Neural cell (in vitro differentiated cells): ENCODE measurements at regions not wholly inside any gene's neighbourhood (a gene's known extent, or its start where the extent isn't known, plus 50 kb on each side); places are given as distances from the start of the nearest gene placed in this dataset.

Experiments
- H2AFZ ChIP-seq: fragments of 200-600, 300-800 bp; sonication (generic), shearing (Covaris generic); 2 replicates; pipeline ENCODE4 v1.6.0; 2014; ENCODE audit warnings: low read depth, mild to moderate bottlenecking, antibody characterized with exemption, low read length, moderate library complexity
- H3F3A ChIP-seq: fragments of 200-600 bp; shearing (Covaris generic); 2 replicates; pipeline ENCODE4 v1.6.1; 2016; ENCODE audit warnings: mild to moderate bottlenecking, moderate library complexity, mixed read lengths, antibody characterized with exemption, low read length; ENCODE audit not compliant: insufficient read depth, poor library complexity, severe bottlenecking
- H3K27ac ChIP-seq: fragments of 200-600, 300-800 bp; sonication (generic), shearing (Covaris generic); 2 replicates; pipeline ENCODE4 v1.5.1; 2014; ENCODE audit warnings: mild to moderate bottlenecking, low read length, moderate library complexity
- H3K27me3 ChIP-seq: fragments of 300-800, 200-600 bp; sonication (generic), shearing (Covaris generic); 2 replicates; pipeline ENCODE4 v1.6.0; 2014; ENCODE audit warnings: mild to moderate bottlenecking, low read depth, low read length, moderate library complexity; ENCODE audit not compliant: insufficient read depth
- H3K36me3 ChIP-seq: fragments of 300-800, 200-600 bp; sonication (generic), shearing (Covaris generic); 2 replicates; pipeline ENCODE4 v1.5.1; 2014; ENCODE audit warnings: mild to moderate bottlenecking, antibody characterized with exemption, low read length, moderate library complexity; ENCODE audit not compliant: insufficient read depth
- H3K4me2 ChIP-seq: fragments of 300-800, 200-600 bp; sonication (generic), shearing (Covaris generic); 2 replicates; pipeline ENCODE4 v1.6.0; 2014; ENCODE audit warnings: mild to moderate bottlenecking, low read length
- H3K4me3 ChIP-seq: fragments of 300-800, 200-600 bp; sonication (generic), shearing (Covaris generic); 2 replicates; pipeline ENCODE4 v1.5.1; 2014; ENCODE audit warnings: mild to moderate bottlenecking, low read length, moderate library complexity
- H3K79me2 ChIP-seq: fragments of 200-600 bp; shearing (Covaris generic); replicated peaks from 2 replicates; pipeline ENCODE4 v1.6.0; 2014; ENCODE audit warnings: mild to moderate bottlenecking, low read length, moderate library complexity; ENCODE audit not compliant: insufficient read depth
- H3K9ac ChIP-seq: fragments of 300-800, 200-600 bp; sonication (generic), shearing (Covaris generic); 2 replicates; pipeline ENCODE4 v1.6.1; 2016; ENCODE audit warnings: mild to moderate bottlenecking, low read length, mixed read lengths
- H3K9me2 ChIP-seq: fragments of 200-600 bp; shearing (Covaris generic); 2 replicates; pipeline ENCODE4 v1.6.1; 2016; ENCODE audit warnings: mild to moderate bottlenecking, low read length, mixed read lengths; ENCODE audit not compliant: insufficient read depth
- H3K9me3 ChIP-seq: fragments of 200-600, 300-800 bp; sonication (generic), shearing (Covaris generic); 2 replicates; pipeline ENCODE4 v1.6.1; 2016; ENCODE audit warnings: mild to moderate bottlenecking, mixed run types, low read length, moderate library complexity, mixed read lengths
- H4K20me1 ChIP-seq: fragments of 200-600 bp; shearing (Covaris generic); 2 replicates; pipeline ENCODE4 v1.6.1; 2016; ENCODE audit warnings: mild to moderate bottlenecking, mixed run types; ENCODE audit not compliant: insufficient read depth
- EP300 ChIP-seq: fragments of 450-650 bp; conservative IDR thresholded peaks from 2 replicates; pipeline ENCODE4 v1.6.1; 2014; ENCODE audit warnings: antibody characterized with exemption, mild to moderate bottlenecking, moderate library complexity; ENCODE audit not compliant: poor library complexity, severe bottlenecking
- EZH2 ChIP-seq: fragments of 200-600, 300-800 bp; shearing (Covaris generic), sonication (generic); IDR thresholded peaks from 2 replicates; pipeline ENCODE4 v1.6.1; 2014; ENCODE audit warnings: antibody characterized with exemption, low read length, borderline replicate concordance, mild to moderate bottlenecking; ENCODE audit not compliant: insufficient read depth, poor library complexity, severe bottlenecking
- MXI1 ChIP-seq: fragments of 450-650 bp; conservative IDR thresholded peaks from 2 replicates; pipeline ENCODE4 v1.6.1; 2014; ENCODE audit warnings: antibody characterized with exemption, mild to moderate bottlenecking; ENCODE audit not compliant: poor library complexity, severe bottlenecking
- RAD21 ChIP-seq: fragments of 450-650 bp; conservative IDR thresholded peaks from 2 replicates; pipeline ENCODE4 v1.6.1; 2014; ENCODE audit warnings: antibody characterized with exemption, mild to moderate bottlenecking, moderate library complexity
- SMC3 ChIP-seq: fragments of 450-650 bp; conservative IDR thresholded peaks from 2 replicates; pipeline ENCODE4 v1.6.1; 2014; ENCODE audit warnings: antibody characterized with exemption, mild to moderate bottlenecking, moderate library complexity; ENCODE audit not compliant: poor library complexity
- TF ChIP-seq, protein P1 (sequence below): fragments of 450-650 bp; IDR thresholded peaks from 2 replicates; pipeline ENCODE4 v1.5.1; 2014; ENCODE audit warnings: antibody characterized with exemption, mild to moderate bottlenecking, moderate library complexity; ENCODE audit not compliant: poor library complexity, severe bottlenecking
- TF ChIP-seq, protein P2 (sequence below): IDR thresholded peaks from 2 replicates; pipeline ENCODE4 v1.6.1; 2012; ENCODE audit warnings: borderline replicate concordance

DNA sequence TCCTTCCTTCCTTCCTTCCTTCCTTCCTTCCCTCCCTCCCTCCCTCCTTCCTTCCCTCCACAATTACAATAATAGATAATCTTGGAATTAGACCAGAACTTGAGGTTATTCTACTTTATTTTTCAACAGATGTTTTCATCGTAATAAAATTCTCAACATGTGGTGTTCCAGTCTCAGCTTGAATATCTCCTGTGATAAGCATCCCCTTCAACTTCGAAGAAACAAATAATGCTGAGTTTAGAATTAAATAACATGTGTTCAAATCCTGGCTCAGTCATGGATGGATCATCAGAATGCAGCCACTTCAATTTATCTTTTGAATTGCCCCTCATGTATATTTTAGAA is 91.4 kb upstream of the PAPPA start:
- no peaks in the 10 kb centered on the region for H3K79me2 ChIP-seq

DNA sequence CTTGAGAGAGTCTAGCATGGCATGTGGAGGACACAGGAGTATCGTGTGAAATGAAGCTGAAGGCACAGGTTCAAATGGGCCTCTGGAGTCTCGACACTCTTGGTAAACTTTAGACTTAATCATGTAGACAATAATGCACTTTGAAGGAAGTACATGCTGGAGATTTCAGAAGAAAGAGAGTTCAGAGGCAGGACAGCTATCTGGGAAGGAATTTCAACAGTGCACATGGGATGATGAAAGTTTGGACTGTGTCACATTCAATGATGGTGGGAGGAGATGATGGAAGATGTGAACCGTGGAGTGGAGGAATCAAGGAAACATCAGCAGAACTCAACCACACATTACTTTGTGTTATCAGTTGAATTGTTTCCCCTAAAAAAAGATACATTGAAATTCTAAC is 88.6 kb upstream of the PAPPA start:
- TF ChIP-seq, protein P1, sequence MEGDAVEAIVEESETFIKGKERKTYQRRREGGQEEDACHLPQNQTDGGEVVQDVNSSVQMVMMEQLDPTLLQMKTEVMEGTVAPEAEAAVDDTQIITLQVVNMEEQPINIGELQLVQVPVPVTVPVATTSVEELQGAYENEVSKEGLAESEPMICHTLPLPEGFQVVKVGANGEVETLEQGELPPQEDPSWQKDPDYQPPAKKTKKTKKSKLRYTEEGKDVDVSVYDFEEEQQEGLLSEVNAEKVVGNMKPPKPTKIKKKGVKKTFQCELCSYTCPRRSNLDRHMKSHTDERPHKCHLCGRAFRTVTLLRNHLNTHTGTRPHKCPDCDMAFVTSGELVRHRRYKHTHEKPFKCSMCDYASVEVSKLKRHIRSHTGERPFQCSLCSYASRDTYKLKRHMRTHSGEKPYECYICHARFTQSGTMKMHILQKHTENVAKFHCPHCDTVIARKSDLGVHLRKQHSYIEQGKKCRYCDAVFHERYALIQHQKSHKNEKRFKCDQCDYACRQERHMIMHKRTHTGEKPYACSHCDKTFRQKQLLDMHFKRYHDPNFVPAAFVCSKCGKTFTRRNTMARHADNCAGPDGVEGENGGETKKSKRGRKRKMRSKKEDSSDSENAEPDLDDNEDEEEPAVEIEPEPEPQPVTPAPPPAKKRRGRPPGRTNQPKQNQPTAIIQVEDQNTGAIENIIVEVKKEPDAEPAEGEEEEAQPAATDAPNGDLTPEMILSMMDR: no peak
- no peak for TF ChIP-seq MXI1
- no peak for TF ChIP-seq EZH2
- no peak for TF ChIP-seq SMC3
- Histone ChIP-seq H3K79me2 (no peaks in the 10 kb centered on the region), H3K4me2 (no peak overlapping the region), H3K4me3 (no peak overlapping the region), H2AFZ (no peak overlapping the region), H4K20me1 (no peaks in the 10 kb centered on the region), H3K36me3 (no peaks in the 10 kb centered on the region), H3F3A (no peaks in the 10 kb centered on the region), H3K9me3 (no peaks in the 10 kb centered on the region), H3K9ac (no peak overlapping the region), H3K27ac (no peak overlapping the region), H3K27me3 (no peaks in the 10 kb centered on the region), H3K9me2 (no peaks in the 10 kb centered on the region)

More for the DNA sequence above, 91.4 kb upstream of the PAPPA start:
- H3K27ac ChIP-seq: no peak overlapping the region
- H3K4me3 ChIP-seq: no peak overlapping the region
- H3K4me2 ChIP-seq: no peak overlapping the region
- no peaks in the 10 kb centered on the region for H3K36me3 ChIP-seq
- H3K27me3 ChIP-seq: no peaks in the 10 kb centered on the region
- H3K9ac ChIP-seq: no peak overlapping the region
- no peaks in the 10 kb centered on the region for H3K9me3 ChIP-seq
- no peaks in the 10 kb centered on the region for H3F3A ChIP-seq
- H4K20me1 ChIP-seq: no peaks in the 10 kb centered on the region
- no peak for TF ChIP-seq EZH2
- TF ChIP-seq SMC3: no peak
- TF ChIP-seq MXI1: no peak
- TF ChIP-seq, protein P2, sequence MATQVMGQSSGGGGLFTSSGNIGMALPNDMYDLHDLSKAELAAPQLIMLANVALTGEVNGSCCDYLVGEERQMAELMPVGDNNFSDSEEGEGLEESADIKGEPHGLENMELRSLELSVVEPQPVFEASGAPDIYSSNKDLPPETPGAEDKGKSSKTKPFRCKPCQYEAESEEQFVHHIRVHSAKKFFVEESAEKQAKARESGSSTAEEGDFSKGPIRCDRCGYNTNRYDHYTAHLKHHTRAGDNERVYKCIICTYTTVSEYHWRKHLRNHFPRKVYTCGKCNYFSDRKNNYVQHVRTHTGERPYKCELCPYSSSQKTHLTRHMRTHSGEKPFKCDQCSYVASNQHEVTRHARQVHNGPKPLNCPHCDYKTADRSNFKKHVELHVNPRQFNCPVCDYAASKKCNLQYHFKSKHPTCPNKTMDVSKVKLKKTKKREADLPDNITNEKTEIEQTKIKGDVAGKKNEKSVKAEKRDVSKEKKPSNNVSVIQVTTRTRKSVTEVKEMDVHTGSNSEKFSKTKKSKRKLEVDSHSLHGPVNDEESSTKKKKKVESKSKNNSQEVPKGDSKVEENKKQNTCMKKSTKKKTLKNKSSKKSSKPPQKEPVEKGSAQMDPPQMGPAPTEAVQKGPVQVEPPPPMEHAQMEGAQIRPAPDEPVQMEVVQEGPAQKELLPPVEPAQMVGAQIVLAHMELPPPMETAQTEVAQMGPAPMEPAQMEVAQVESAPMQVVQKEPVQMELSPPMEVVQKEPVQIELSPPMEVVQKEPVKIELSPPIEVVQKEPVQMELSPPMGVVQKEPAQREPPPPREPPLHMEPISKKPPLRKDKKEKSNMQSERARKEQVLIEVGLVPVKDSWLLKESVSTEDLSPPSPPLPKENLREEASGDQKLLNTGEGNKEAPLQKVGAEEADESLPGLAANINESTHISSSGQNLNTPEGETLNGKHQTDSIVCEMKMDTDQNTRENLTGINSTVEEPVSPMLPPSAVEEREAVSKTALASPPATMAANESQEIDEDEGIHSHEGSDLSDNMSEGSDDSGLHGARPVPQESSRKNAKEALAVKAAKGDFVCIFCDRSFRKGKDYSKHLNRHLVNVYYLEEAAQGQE: no peak
- H3K9me2 ChIP-seq: no peaks in the 10 kb centered on the region
- no peak overlapping the region for H2AFZ ChIP-seq

DNA sequence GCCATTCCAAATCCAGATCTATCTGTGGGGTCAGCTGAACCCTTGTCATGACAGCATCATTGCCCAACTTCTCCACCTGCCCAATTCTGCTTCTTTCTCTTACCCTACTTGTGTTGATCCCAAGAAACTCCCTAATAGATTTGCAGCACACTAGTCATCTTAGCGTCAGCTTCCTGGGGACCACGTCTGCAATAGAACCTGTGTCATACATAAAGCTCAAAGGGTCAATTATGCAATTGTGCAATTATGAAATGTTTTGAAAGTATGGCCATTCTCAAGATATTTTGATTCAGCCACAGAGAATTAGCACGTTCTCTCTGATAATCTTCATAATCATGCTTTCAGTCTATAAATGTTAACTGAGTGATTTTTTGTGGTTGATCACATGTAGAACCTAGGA is 87.4 kb upstream of the PAPPA start:
- no peaks in the 10 kb centered on the region for H4K20me1 ChIP-seq
- no peak overlapping the region for H3K9ac ChIP-seq
- no peaks in the 10 kb centered on the region for H3K36me3 ChIP-seq
- H3K79me2 ChIP-seq: no peaks in the 10 kb centered on the region
- H3K4me2 ChIP-seq: no peak overlapping the region
- H3K27me3 ChIP-seq: no peaks in the 10 kb centered on the region
- H3K9me2 ChIP-seq: no peaks in the 10 kb centered on the region
- no peaks in the 10 kb centered on the region for H3K9me3 ChIP-seq
- H2AFZ ChIP-seq: no peak overlapping the region
- no peak overlapping the region for H3K4me3 ChIP-seq
- TF ChIP-seq MXI1 (no peak), EP300 (no peak), RAD21 (no peak)
- TF ChIP-seq, protein P1: no peak
- no peaks in the 10 kb centered on the region for H3F3A ChIP-seq
- H3K27ac ChIP-seq: no peak overlapping the region
